ENCODE measurements at regions not wholly inside any gene's neighbourhood (a gene's known extent, or its start where the extent isn't known, plus 50 kb on each side); places are given as distances from the start of the nearest gene placed in this dataset.

DNA sequence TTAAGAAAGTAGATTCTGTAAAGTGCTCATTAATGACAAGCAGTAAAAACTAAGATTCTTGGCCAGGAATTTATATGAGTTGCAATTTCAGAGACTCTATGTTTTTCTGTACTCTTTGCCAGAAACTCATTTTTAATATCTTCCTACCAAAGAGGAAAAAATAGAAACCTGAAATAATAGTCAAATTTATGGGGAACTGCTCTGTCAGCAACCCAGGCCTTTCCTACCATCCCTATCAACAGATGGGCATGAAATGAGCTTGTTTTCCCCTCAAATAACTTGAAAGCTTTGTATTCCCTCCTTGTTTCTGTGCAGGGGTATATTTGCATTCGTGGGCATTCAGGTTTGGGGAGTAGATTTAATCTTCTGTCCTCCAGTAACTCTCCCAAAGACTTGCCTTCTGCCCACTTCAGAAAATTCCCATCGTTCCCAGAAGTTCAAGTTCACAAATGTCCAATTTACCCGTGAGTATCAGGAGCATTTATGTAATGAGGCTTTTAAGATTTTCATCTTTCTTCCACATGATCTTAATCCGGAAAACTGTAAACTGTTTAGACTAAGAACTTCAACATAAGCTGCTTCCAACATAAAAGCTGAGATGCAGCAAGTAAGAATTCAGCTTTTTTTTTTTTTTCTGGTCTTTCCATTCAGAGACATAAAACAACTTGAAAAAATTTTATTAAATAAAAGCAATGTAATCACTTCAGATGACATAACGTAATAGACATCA lies 363.1 kb downstream of the EFNB2 start:
- no peak for TF ChIP-seq POLR2A (IDR thresholded peaks at IDR 0.05)
- TF ChIP-seq CTCF (IDR thresholded peaks at IDR 0.05) = no peak
